ENCODE measurements at regions not wholly inside any gene's neighbourhood (a gene's known extent, or its start where the extent isn't known, plus 50 kb on each side); places are given as distances from the start of the nearest gene placed in this dataset.

DNA sequence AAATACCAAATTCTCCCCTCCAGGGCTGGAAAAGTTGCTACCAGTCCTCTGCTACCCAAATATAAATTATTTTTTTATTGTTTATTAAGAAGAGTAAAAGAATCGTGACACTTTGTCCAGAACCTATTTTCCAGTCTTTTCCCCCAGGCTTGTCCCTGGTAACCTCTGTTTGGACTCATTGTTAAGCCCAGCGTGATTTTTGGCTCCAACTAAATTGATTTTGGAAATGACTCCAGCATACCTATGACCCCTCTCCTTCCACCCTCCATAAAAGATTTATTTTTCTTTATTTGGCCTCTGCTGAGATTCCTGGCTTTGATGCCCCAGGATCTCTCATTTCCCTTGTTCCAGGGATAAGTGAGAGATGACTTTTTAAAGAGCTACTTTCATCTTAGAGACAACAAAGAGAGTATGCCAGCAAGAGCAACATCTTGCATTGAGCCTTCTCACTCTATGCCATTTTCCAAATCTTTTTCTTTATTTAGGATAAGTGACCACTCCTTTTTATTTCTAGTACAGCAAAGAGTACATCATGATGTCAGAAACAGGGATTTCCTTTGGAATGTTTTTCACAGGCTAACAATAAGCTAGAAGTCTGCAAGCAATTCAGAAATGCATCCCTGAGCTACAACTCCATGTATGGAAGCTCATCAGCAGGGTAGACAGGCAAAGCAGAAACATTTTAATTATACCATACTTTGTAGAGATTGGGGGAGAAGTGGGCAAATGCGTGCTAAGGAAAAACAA, 75.8 kb downstream of the DAD1 start:
- DNase-seq (ENCODE audit: extremely low spot score): no peak
- POLR2A ChIA-PET: interaction anchor here (0.8 to 1.2 kb wide), 2 partner anchors 12 to 443 kb away, joined by 3 to 4 read pairs; partner anchors contain the start of gene HAUS4
- TF ChIP-seq ARNT (IDR thresholded peaks at IDR 0.05) (no peak), HDGF (IDR thresholded peaks at IDR 0.05; ENCODE audit: borderline replicate concordance) (no peak), TARDBP (IDR thresholded peaks at IDR 0.05) (no peak)
- CTCF ChIA-PET: interaction anchor here (1.0 to 1.2 kb wide), 2 partner anchors 15 to 28 kb away, joined by 3 to 5 read pairs; no protein-coding TSS in a partner anchor

GRCh38 chr14:22512106-22512814, 76.8 kb downstream of the DAD1 start:
- CTCF ChIA-PET: interaction anchor here (1.2 kb wide), 1 partner anchor 27 kb away, joined by 5 read pairs; no protein-coding TSS in a partner anchor
- DNase-seq (ENCODE audit: extremely low spot score): no peak
- TF ChIP-seq SP1 (IDR thresholded peaks at IDR 0.05): no peak
- no peak for TF ChIP-seq NFRKB (IDR thresholded peaks at IDR 0.05)
- POLR2A ChIA-PET: no interaction called here

GRCh38 chr14:22510527-22511110, 78.4 kb downstream of the DAD1 start:
- no peak for DNase-seq (ENCODE audit: extremely low spot score)
- ChIA-PET POLR2A (no interaction called here), CTCF (interaction anchor here (0.6 to 1.1 kb wide), 2 partner anchors 45 to 120 kb away, joined by 3 to 5 read pairs; no protein-coding TSS in a partner anchor)
- TF ChIP-seq FOXA1 (IDR thresholded peaks at IDR 0.05) (no peak), NFRKB (IDR thresholded peaks at IDR 0.05) (no peak), ZNF384 (IDR thresholded peaks at IDR 0.05) (no peak), ELF4 (IDR thresholded peaks at IDR 0.05) (no peak)

- ChIA-PET CTCF (interaction anchor here (0.6 to 1.1 kb wide), 3 partner anchors 12 to 120 kb away, joined by 3 to 5 read pairs (median 3); no protein-coding TSS in a partner anchor), POLR2A (no interaction called here)
- TF ChIP-seq TARDBP (IDR thresholded peaks at IDR 0.05): no peak
- TF ChIP-seq ARNT (IDR thresholded peaks at IDR 0.05): no peak
- TF ChIP-seq HDGF (IDR thresholded peaks at IDR 0.05; ENCODE audit: borderline replicate concordance): no peak
- TF ChIP-seq ZNF384 (IDR thresholded peaks at IDR 0.05): no peak
- DNase-seq (ENCODE audit: extremely low spot score): no peak
Observed at GRCh38 chr14:22509751-22510300, 79.2 kb downstream of the DAD1 start.

GRCh38 chr14:22509036-22509709, 79.9 kb downstream of the DAD1 start:
- CTCF ChIA-PET: interaction anchor here (0.6 kb wide), 1 partner anchor 11 kb away, joined by 3 read pairs; no protein-coding TSS in a partner anchor
- DNase-seq (ENCODE audit: extremely low spot score): no peak
- TF ChIP-seq ELF4 (IDR thresholded peaks at IDR 0.05) (no peak), TARDBP (IDR thresholded peaks at IDR 0.05) (no peak), FOXK2 (IDR thresholded peaks at IDR 0.05) (no peak), CTBP1 (IDR thresholded peaks at IDR 0.05; ENCODE audit: borderline replicate concordance) (no peak), LEF1 (IDR thresholded peaks at IDR 0.05; ENCODE audit: borderline replicate concordance) (no peak), SUZ12 (IDR thresholded peaks at IDR 0.05) (no peak), ARNT (IDR thresholded peaks at IDR 0.05) (no peak), FOXM1 (IDR thresholded peaks at IDR 0.05; ENCODE audit: borderline replicate concordance) (no peak), HDGF (IDR thresholded peaks at IDR 0.05; ENCODE audit: borderline replicate concordance) (no peak), SP1 (IDR thresholded peaks at IDR 0.05) (no peak), ZNF384 (IDR thresholded peaks at IDR 0.05) (no peak)
- POLR2A ChIA-PET: no interaction called here

DNA sequence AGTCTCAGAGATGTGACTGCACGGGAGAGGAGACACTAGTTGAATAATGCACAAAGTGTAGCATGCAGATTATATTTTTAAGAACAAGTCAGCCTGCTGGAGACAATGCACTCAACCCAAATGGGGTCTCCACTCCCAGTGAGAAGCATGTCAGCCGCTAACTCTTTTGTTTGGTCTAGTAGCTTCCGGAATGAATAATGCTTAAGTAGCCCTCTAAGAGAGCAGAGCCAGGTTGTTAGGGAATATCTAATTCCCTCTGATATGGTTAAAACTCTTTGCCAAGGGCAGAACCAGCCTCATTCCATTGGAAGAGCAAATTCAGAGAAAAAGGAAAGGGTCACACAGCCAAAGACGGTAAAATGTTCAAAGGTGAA, 80.4 kb downstream of the DAD1 start:
- DNase-seq (ENCODE audit: extremely low spot score): no peak
- no peak for TF ChIP-seq TARDBP (IDR thresholded peaks at IDR 0.05)
- TF ChIP-seq, protein P1, sequence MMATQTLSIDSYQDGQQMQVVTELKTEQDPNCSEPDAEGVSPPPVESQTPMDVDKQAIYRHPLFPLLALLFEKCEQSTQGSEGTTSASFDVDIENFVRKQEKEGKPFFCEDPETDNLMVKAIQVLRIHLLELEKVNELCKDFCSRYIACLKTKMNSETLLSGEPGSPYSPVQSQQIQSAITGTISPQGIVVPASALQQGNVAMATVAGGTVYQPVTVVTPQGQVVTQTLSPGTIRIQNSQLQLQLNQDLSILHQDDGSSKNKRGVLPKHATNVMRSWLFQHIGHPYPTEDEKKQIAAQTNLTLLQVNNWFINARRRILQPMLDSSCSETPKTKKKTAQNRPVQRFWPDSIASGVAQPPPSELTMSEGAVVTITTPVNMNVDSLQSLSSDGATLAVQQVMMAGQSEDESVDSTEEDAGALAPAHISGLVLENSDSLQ (IDR thresholded peaks at IDR 0.05): no peak
- TF ChIP-seq ZNF384 (IDR thresholded peaks at IDR 0.05): no peak
- no peak for TF ChIP-seq HDGF (IDR thresholded peaks at IDR 0.05; ENCODE audit: borderline replicate concordance)
- no peak for TF ChIP-seq ELF4 (IDR thresholded peaks at IDR 0.05)
- TF ChIP-seq BHLHE40 (IDR thresholded peaks at IDR 0.05; ENCODE audit: borderline replicate concordance): no peak
- TF ChIP-seq FOXM1 (IDR thresholded peaks at IDR 0.05; ENCODE audit: borderline replicate concordance): no peak
- no peak for TF ChIP-seq SP1 (IDR thresholded peaks at IDR 0.05)
- no peak for TF ChIP-seq SUZ12 (IDR thresholded peaks at IDR 0.05)
- no peak for TF ChIP-seq LEF1 (IDR thresholded peaks at IDR 0.05; ENCODE audit: borderline replicate concordance)
- no peak for TF ChIP-seq NFRKB (IDR thresholded peaks at IDR 0.05)
- CTCF ChIA-PET: no interaction called here
- POLR2A ChIA-PET: no interaction called here

DNA sequence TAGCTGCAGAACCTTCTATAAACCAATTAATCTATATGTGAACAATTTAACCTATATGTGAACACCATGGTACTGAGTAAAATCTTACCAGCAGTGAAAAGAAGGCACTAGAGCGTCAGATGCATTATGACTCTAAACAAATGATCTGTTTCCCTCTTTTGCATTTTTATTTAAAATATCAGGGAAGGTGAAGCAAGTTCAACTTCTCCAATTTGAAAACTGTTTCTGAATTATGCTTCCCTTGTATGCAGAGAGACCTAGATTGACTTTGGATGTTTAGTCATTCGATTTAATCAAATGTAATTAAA, 80.9 kb downstream of the DAD1 start:
- TF ChIP-seq HDGF (IDR thresholded peaks at IDR 0.05; ENCODE audit: borderline replicate concordance): no peak
- no peak for TF ChIP-seq CTBP1 (IDR thresholded peaks at IDR 0.05; ENCODE audit: borderline replicate concordance)
- no peak for TF ChIP-seq SP1 (IDR thresholded peaks at IDR 0.05)
- TF ChIP-seq ARNT (IDR thresholded peaks at IDR 0.05): no peak
- no peak for TF ChIP-seq FOXK2 (IDR thresholded peaks at IDR 0.05)
- TF ChIP-seq LEF1 (IDR thresholded peaks at IDR 0.05; ENCODE audit: borderline replicate concordance): no peak
- no peak for TF ChIP-seq FOXA1 (IDR thresholded peaks at IDR 0.05)
- TF ChIP-seq L3MBTL2 (conservative IDR thresholded peaks at IDR 0.05): no peak
- TF ChIP-seq, protein P1 (IDR thresholded peaks at IDR 0.05): no peak
- TF ChIP-seq FOXM1 (IDR thresholded peaks at IDR 0.05; ENCODE audit: borderline replicate concordance): no peak
- TF ChIP-seq ELF4 (IDR thresholded peaks at IDR 0.05): no peak
- TF ChIP-seq NFRKB (IDR thresholded peaks at IDR 0.05): no peak
- DNase-seq (ENCODE audit: extremely low spot score): no peak
- ChIA-PET POLR2A (no interaction called here), CTCF (interaction anchor here (0.9 kb wide), 1 partner anchor 14 kb away, joined by 3 read pairs; no protein-coding TSS in a partner anchor)

Measured in HEK293T (cell line).